Muscle of arm (tissue), 1 donor: ENCODE measurements at regions not wholly inside any gene's neighbourhood (a gene's known extent, or its start where the extent isn't known, plus 50 kb on each side); places are given as distances from the start of the nearest gene placed in this dataset.
"Not testable (repeated sequence)": the region's sequence is repeated elsewhere in the genome, so short reads cannot be mapped to it uniquely, and the experiment has no call there.

Experiments
- DNase-seq: peaks from one replicate; pipeline ENCODE4 v3.0.0-alpha.2; 2013

GRCh38 chr14:37891500-37891899 is 296.1 kb downstream of the TTC6 start:
- not testable (repeated sequence) for DNase-seq

GRCh38 chr14:37894463-37894862 is 299.0 kb downstream of the TTC6 start:
- DNase-seq = no peak

- DNase-seq = no peak
These were observed 303.9 kb downstream of the TTC6 start for GRCh38 chr14:37899365-37899764.

GRCh38 chr14:37900561-37900960 is 305.1 kb downstream of the TTC6 start:
- no peak for DNase-seq

- peak; percentile 73 for DNase-seq
These were observed 305.7 kb upstream of the SSTR1 start for GRCh38 chr14:37901978-37902377.

GRCh38 chr14:37903343-37904191 is 304.1 kb upstream of the SSTR1 start:
- DNase-seq = peak; percentile 54

- no peak for DNase-seq
These were observed 283.1 kb upstream of the SSTR1 start for GRCh38 chr14:37924622-37925021.

- no peak for DNase-seq
These were observed 275.7 kb upstream of the SSTR1 start for GRCh38 chr14:37932008-37932407.

GRCh38 chr14:37932481-37932880 is 275.2 kb upstream of the SSTR1 start:
- DNase-seq = no peak

- no peak for DNase-seq
These were observed 270.7 kb upstream of the SSTR1 start for GRCh38 chr14:37936971-37937370.

GRCh38 chr14:37939442-37940028 is 268.2 kb upstream of the SSTR1 start:
- DNase-seq = no peak

- no peak for DNase-seq
These were observed 261.7 kb upstream of the SSTR1 start for GRCh38 chr14:37945959-37946358.

GRCh38 chr14:37946819-37947218 is 260.9 kb upstream of the SSTR1 start:
- no peak for DNase-seq

GRCh38 chr14:37948266-37948665 is 259.4 kb upstream of the SSTR1 start:
- no peak for DNase-seq

GRCh38 chr14:37968664-37969240 is 239.0 kb upstream of the SSTR1 start:
- no peak for DNase-seq

- no peak for DNase-seq
These were observed 238.2 kb upstream of the SSTR1 start for GRCh38 chr14:37969511-37969979.

- no peak for DNase-seq
These were observed 237.0 kb upstream of the SSTR1 start for GRCh38 chr14:37970696-37971095.

- DNase-seq = no peak
These were observed 234.5 kb upstream of the SSTR1 start for GRCh38 chr14:37972941-37973887.

- no peak for DNase-seq
These were observed 233.3 kb upstream of the SSTR1 start for GRCh38 chr14:37974421-37974820.

- DNase-seq = no peak
These were observed 230.2 kb upstream of the SSTR1 start for GRCh38 chr14:37977481-37977880.

- DNase-seq = peak; percentile 30
These were observed 221.8 kb upstream of the SSTR1 start for GRCh38 chr14:37985826-37986470.
